ENCODE measurements at regions not wholly inside any gene's neighbourhood (a gene's known extent, or its start where the extent isn't known, plus 50 kb on each side); places are given as distances from the start of the nearest gene placed in this dataset.

DNA sequence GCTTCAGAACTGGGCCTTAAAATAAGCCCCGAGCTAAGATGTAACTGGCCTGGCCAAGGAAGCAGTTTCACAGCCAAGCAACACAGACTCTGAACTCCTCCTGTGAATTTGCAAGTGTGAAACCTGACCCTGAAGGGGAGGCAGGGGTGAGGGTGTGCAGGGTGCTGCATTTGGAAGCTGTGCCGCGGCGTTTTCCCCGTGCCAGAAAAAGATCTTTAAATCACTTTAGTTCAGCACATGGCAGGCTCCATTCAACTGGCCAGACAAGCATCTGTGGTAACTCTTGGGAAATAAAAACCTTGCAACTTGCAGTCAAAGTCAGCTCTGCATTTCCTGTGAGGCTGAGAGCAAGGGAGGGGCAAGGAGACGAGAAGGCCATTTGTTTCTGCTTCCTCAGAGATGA lies 209.3 kb upstream of the SOX11 start:
- H3K27me3 ChIP-seq (ENCODE audit: control insufficient read depth, insufficient read depth, low read length), result no peaks in the 10 kb centered on the region
- H3K4me1 ChIP-seq (ENCODE audit: control insufficient read depth, insufficient read depth, low read length), result no peaks in the 10 kb centered on the region
- no peaks in the 10 kb centered on the region for H3K9me3 ChIP-seq (ENCODE audit: control insufficient read depth, low read length)
- H3K9ac ChIP-seq (ENCODE audit: low read length), result no peak overlapping the region
- no peaks in the 10 kb centered on the region for H3K36me3 ChIP-seq (ENCODE audit: control insufficient read depth, insufficient read depth, low read length)
- H3K4me3 ChIP-seq (ENCODE audit: low read length), result no peak overlapping the region

- H3K9ac ChIP-seq (ENCODE audit: low read length), result no peak overlapping the region
- no peak overlapping the region for H3K4me3 ChIP-seq (ENCODE audit: low read length)
- H3K36me3 ChIP-seq (ENCODE audit: control insufficient read depth, insufficient read depth, low read length), result no peaks in the 10 kb centered on the region
- no peaks in the 10 kb centered on the region for H3K4me1 ChIP-seq (ENCODE audit: control insufficient read depth, insufficient read depth, low read length)
- H3K9me3 ChIP-seq (ENCODE audit: control insufficient read depth, low read length), result no peaks in the 10 kb centered on the region
- H3K27me3 ChIP-seq (ENCODE audit: control insufficient read depth, insufficient read depth, low read length), result no peaks in the 10 kb centered on the region
These were observed 207.3 kb upstream of the SOX11 start for GRCh38 chr2:5484868-5485267.

- Histone ChIP-seq H3K27me3 (ENCODE audit: control insufficient read depth, insufficient read depth, low read length) (no peaks in the 10 kb centered on the region), H3K36me3 (ENCODE audit: control insufficient read depth, insufficient read depth, low read length) (no peaks in the 10 kb centered on the region), H3K4me3 (ENCODE audit: low read length) (no peak overlapping the region), H3K4me1 (ENCODE audit: control insufficient read depth, insufficient read depth, low read length) (no peaks in the 10 kb centered on the region), H3K9me3 (ENCODE audit: control insufficient read depth, low read length) (no peaks in the 10 kb centered on the region), H3K9ac (ENCODE audit: low read length) (no peak overlapping the region)
These were observed 200.7 kb upstream of the SOX11 start for GRCh38 chr2:5491523-5491922.

DNA sequence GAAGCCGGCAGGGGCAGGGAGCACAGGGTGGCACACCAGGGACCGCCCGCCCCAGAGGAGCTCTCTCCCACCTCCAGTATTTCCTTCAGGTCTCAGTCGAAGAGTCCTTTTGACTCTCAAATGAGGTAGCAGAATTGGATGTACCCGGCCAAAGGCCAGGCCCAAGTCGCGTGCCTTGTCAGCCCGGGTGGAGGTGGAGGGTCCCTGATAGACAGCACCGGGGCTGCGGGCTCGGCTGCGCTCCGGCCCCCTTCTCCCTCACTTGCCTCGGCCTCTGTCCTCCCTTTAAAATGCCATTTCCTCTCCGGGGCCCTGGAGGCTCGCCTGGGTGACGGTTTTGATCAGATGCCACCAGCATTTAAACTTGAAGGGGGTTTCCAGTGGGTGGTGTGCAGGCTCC lies 198.9 kb upstream of the SOX11 start:
- Histone ChIP-seq H3K27me3 (ENCODE audit: control insufficient read depth, insufficient read depth, low read length) (no peaks in the 10 kb centered on the region), H3K36me3 (ENCODE audit: control insufficient read depth, insufficient read depth, low read length) (no peaks in the 10 kb centered on the region), H3K4me3 (ENCODE audit: low read length) (no peak overlapping the region), H3K4me1 (ENCODE audit: control insufficient read depth, insufficient read depth, low read length) (no peaks in the 10 kb centered on the region), H3K9ac (ENCODE audit: low read length) (no peak overlapping the region), H3K9me3 (ENCODE audit: control insufficient read depth, low read length) (no peaks in the 10 kb centered on the region)

GRCh38 chr2:5494212-5494611 lies 198.0 kb upstream of the SOX11 start:
- Histone ChIP-seq H3K9me3 (ENCODE audit: control insufficient read depth, low read length) (no peaks in the 10 kb centered on the region), H3K4me1 (ENCODE audit: control insufficient read depth, insufficient read depth, low read length) (no peaks in the 10 kb centered on the region), H3K36me3 (ENCODE audit: control insufficient read depth, insufficient read depth, low read length) (no peaks in the 10 kb centered on the region), H3K27me3 (ENCODE audit: control insufficient read depth, insufficient read depth, low read length) (no peaks in the 10 kb centered on the region), H3K4me3 (ENCODE audit: low read length) (no peak overlapping the region), H3K9ac (ENCODE audit: low read length) (no peak overlapping the region)

DNA sequence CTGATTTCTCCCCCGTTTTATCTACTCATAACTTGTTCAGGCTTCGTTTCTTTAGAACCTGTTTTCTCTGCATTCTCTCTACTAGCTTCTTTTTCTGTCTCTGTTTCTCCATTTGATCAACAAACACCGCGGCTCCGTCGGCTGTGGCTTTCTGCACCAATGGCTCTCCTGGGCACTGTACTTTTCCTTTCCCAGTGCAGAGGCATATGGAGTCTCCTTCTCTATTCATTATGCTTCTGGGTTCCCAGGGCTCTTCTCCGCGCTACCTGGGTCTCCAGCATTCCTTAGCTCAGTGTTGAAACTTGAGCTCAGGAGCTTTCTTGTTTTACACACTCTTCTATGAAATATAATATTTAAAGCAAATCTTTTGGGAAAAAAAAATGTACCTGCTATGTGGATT lies 196.6 kb upstream of the SOX11 start:
- Histone ChIP-seq H3K4me3 (ENCODE audit: low read length) (no peak overlapping the region), H3K9ac (ENCODE audit: low read length) (no peak overlapping the region), H3K27me3 (ENCODE audit: control insufficient read depth, insufficient read depth, low read length) (no peaks in the 10 kb centered on the region), H3K9me3 (ENCODE audit: control insufficient read depth, low read length) (no peaks in the 10 kb centered on the region), H3K4me1 (ENCODE audit: control insufficient read depth, insufficient read depth, low read length) (no peaks in the 10 kb centered on the region), H3K36me3 (ENCODE audit: control insufficient read depth, insufficient read depth, low read length) (no peaks in the 10 kb centered on the region)

- no peaks in the 10 kb centered on the region for H3K4me1 ChIP-seq (ENCODE audit: control insufficient read depth, insufficient read depth, low read length)
- H3K27me3 ChIP-seq (ENCODE audit: control insufficient read depth, insufficient read depth, low read length), result no peaks in the 10 kb centered on the region
- H3K9ac ChIP-seq (ENCODE audit: low read length), result no peak overlapping the region
- H3K4me3 ChIP-seq (ENCODE audit: low read length), result no peak overlapping the region
- H3K9me3 ChIP-seq (ENCODE audit: control insufficient read depth, low read length), result no peaks in the 10 kb centered on the region
- H3K36me3 ChIP-seq (ENCODE audit: control insufficient read depth, insufficient read depth, low read length), result no peaks in the 10 kb centered on the region
These were observed 194.3 kb upstream of the SOX11 start for GRCh38 chr2:5497874-5498273.

DNA sequence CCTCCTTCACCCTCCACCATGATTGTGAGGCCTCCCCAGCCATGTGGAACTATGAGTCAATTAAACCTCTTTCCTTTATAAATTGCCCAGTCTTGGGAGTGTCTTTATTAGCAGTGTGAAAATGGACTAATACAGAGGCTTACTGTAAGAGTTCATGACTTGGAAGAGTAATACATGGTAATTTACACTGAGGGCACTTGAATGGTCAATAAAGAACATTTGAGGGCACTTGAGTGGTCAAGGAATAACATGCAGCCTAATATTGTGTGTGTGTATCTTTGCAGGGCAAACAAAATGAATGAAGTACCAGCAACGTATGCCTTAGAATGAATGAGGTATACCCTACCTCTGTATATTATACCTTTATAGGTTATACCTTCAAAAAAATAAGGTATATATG lies 190.4 kb upstream of the SOX11 start:
- no peak overlapping the region for H3K4me3 ChIP-seq (ENCODE audit: low read length)
- H3K9ac ChIP-seq (ENCODE audit: low read length), result no peak overlapping the region
- no peaks in the 10 kb centered on the region for H3K4me1 ChIP-seq (ENCODE audit: control insufficient read depth, insufficient read depth, low read length)
- no peaks in the 10 kb centered on the region for H3K9me3 ChIP-seq (ENCODE audit: control insufficient read depth, low read length)
- H3K36me3 ChIP-seq (ENCODE audit: control insufficient read depth, insufficient read depth, low read length), result no peaks in the 10 kb centered on the region
- H3K27me3 ChIP-seq (ENCODE audit: control insufficient read depth, insufficient read depth, low read length), result no peaks in the 10 kb centered on the region

DNA sequence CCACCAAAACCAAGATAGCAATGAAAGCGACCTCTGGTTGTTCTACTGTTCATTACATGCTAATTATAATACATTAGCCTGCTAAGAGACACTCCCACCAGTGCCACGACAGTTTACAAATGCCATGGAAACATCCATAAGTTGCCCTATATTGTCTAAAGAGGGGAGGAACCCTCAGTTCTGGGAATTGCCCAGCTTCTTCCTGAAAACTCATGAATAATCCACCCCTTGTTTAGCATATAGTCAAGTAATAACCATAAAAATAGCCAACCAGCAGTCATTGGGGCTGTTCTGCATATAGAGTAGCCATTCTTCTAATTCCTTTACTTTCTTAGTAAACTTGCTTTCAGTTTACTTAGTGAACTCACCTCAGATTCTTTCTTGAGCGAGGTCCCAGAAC lies 189.8 kb upstream of the SOX11 start:
- H3K4me3 ChIP-seq (ENCODE audit: low read length), result no peak overlapping the region
- no peaks in the 10 kb centered on the region for H3K9me3 ChIP-seq (ENCODE audit: control insufficient read depth, low read length)

GRCh38 chr2:5504756-5505155 lies 187.4 kb upstream of the SOX11 start:
- Histone ChIP-seq H3K36me3 (ENCODE audit: control insufficient read depth, insufficient read depth, low read length) (no peaks in the 10 kb centered on the region), H3K9ac (ENCODE audit: low read length) (no peak overlapping the region), H3K9me3 (ENCODE audit: control insufficient read depth, low read length) (no peaks in the 10 kb centered on the region), H3K4me3 (ENCODE audit: low read length) (no peak overlapping the region), H3K27me3 (ENCODE audit: control insufficient read depth, insufficient read depth, low read length) (no peaks in the 10 kb centered on the region), H3K4me1 (ENCODE audit: control insufficient read depth, insufficient read depth, low read length) (no peaks in the 10 kb centered on the region)

More for the DNA sequence above, 189.8 kb upstream of the SOX11 start:
- H3K4me1 ChIP-seq (ENCODE audit: control insufficient read depth, insufficient read depth, low read length), result no peaks in the 10 kb centered on the region
- H3K27me3 ChIP-seq (ENCODE audit: control insufficient read depth, insufficient read depth, low read length), result no peaks in the 10 kb centered on the region
- H3K36me3 ChIP-seq (ENCODE audit: control insufficient read depth, insufficient read depth, low read length), result no peaks in the 10 kb centered on the region
- no peak overlapping the region for H3K9ac ChIP-seq (ENCODE audit: low read length)

DNA sequence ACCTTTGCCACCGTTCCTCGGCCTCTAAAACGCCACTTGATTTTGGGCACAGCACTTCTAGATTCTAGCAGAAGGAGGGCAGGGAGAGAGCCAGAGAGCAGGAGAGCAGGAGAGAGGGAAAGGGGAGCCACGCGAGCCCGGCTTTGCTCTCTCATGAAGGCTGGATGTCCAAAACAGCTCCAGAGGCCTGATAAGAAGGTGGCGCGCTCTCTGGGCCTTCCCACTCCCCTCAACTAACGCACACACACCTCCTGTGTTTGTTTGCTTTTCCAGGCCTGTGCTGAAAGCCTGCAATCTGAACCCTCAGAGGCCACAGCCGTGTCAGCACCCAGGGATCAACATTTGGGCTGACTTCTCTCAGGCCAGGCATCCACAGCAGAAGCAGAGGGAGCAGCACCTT lies 184.8 kb upstream of the SOX11 start:
- Histone ChIP-seq H3K9ac (ENCODE audit: low read length) (no peak overlapping the region), H3K4me1 (ENCODE audit: control insufficient read depth, insufficient read depth, low read length) (no peaks in the 10 kb centered on the region), H3K9me3 (ENCODE audit: control insufficient read depth, low read length) (no peaks in the 10 kb centered on the region), H3K4me3 (ENCODE audit: low read length) (no peak overlapping the region), H3K27me3 (ENCODE audit: control insufficient read depth, insufficient read depth, low read length) (no peaks in the 10 kb centered on the region), H3K36me3 (ENCODE audit: control insufficient read depth, insufficient read depth, low read length) (no peaks in the 10 kb centered on the region)

DNA sequence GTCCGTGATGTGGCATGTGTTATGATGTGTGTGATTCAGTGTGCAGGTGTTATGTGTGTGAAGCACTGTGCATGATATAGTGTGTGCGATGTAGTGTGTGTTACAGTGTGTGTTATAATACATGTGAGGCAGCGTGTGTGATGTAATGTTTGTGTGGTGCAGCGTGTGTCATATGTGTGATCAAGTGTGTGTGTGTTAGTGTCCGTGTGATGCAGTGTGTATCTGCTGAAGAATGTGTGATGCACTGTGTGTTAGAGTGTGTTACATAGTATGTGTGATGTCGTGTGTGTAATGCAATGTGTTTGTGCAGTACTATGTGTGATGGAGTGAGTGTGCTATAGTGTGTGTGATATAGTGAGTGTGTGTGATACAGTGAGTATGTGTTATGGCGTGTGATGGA lies 182.8 kb upstream of the SOX11 start:
- Histone ChIP-seq H3K9ac (ENCODE audit: low read length) (no peak overlapping the region), H3K4me3 (ENCODE audit: low read length) (no peak overlapping the region), H3K27me3 (ENCODE audit: control insufficient read depth, insufficient read depth, low read length) (no peaks in the 10 kb centered on the region), H3K4me1 (ENCODE audit: control insufficient read depth, insufficient read depth, low read length) (no peaks in the 10 kb centered on the region), H3K9me3 (ENCODE audit: control insufficient read depth, low read length) (no peaks in the 10 kb centered on the region), H3K36me3 (ENCODE audit: control insufficient read depth, insufficient read depth, low read length) (no peaks in the 10 kb centered on the region)

GRCh38 chr2:5510082-5510481 lies 182.1 kb upstream of the SOX11 start:
- Histone ChIP-seq H3K9me3 (ENCODE audit: control insufficient read depth, low read length) (no peaks in the 10 kb centered on the region), H3K36me3 (ENCODE audit: control insufficient read depth, insufficient read depth, low read length) (no peaks in the 10 kb centered on the region), H3K27me3 (ENCODE audit: control insufficient read depth, insufficient read depth, low read length) (no peaks in the 10 kb centered on the region), H3K9ac (ENCODE audit: low read length) (no peak overlapping the region), H3K4me3 (ENCODE audit: low read length) (no peak overlapping the region), H3K4me1 (ENCODE audit: control insufficient read depth, insufficient read depth, low read length) (no peaks in the 10 kb centered on the region)

Measured in mucosa of stomach (tissue), 1 donor.